GM12875 (cell line): ENCODE measurements at regions not wholly inside any gene's neighbourhood (a gene's known extent, or its start where the extent isn't known, plus 50 kb on each side); places are given as distances from the start of the nearest gene placed in this dataset.

Source experiments
- H3K4me3 ChIP-seq: one replicate; pipeline ENCODE4 v1.5.1; 2011; ENCODE audit warnings: low read depth, low read length, control low read depth
- CTCF ChIP-seq: IDR thresholded peaks from 2 replicates; pipeline ENCODE4 v1.5.1; 2011; ENCODE audit warnings: low read depth, mild to moderate bottlenecking, control low read depth, inconsistent platforms, low read length, moderate library complexity, borderline replicate concordance; ENCODE audit not compliant: insufficient read depth

- no peak for TF ChIP-seq CTCF
- no peak overlapping the region for H3K4me3 ChIP-seq
These were observed 344.6 kb upstream of the ACVR2A start for GRCh38 chr2:147500229-147500628.

- TF ChIP-seq CTCF, result no peak
- H3K4me3 ChIP-seq, result no peak overlapping the region
These were observed 345.0 kb upstream of the ACVR2A start for GRCh38 chr2:147499785-147500184.

- no peak overlapping the region for H3K4me3 ChIP-seq
- TF ChIP-seq CTCF, result no peak
These were observed 349.1 kb upstream of the ACVR2A start for GRCh38 chr2:147495734-147496133.

GRCh38 chr2:147492471-147492870 lies 352.4 kb upstream of the ACVR2A start:
- TF ChIP-seq CTCF, result no peak
- H3K4me3 ChIP-seq, result no peak overlapping the region

GRCh38 chr2:147491506-147491905 lies 353.3 kb upstream of the ACVR2A start:
- no peak overlapping the region for H3K4me3 ChIP-seq
- no peak for TF ChIP-seq CTCF

- no peak for TF ChIP-seq CTCF
- no peak overlapping the region for H3K4me3 ChIP-seq
These were observed 354.2 kb upstream of the ACVR2A start for GRCh38 chr2:147490401-147491261.

GRCh38 chr2:147488472-147488871 lies 356.4 kb upstream of the ACVR2A start:
- no peak for TF ChIP-seq CTCF
- no peak overlapping the region for H3K4me3 ChIP-seq
